GM12873 (cell line): ENCODE measurements at regions not wholly inside any gene's neighbourhood (a gene's known extent, or its start where the extent isn't known, plus 50 kb on each side); places are given as distances from the start of the nearest gene placed in this dataset.

ENCODE experiments used
- TF ChIP-seq, protein P1 (sequence below): IDR thresholded peaks from 2 replicates; pipeline ENCODE4 v1.5.1; 2012; ENCODE audit warnings: low read depth, mild to moderate bottlenecking, moderate library complexity, low read length, control low read depth; ENCODE audit not compliant: insufficient read depth; ENCODE audit errors: missing control alignments

- TF ChIP-seq, protein P1, sequence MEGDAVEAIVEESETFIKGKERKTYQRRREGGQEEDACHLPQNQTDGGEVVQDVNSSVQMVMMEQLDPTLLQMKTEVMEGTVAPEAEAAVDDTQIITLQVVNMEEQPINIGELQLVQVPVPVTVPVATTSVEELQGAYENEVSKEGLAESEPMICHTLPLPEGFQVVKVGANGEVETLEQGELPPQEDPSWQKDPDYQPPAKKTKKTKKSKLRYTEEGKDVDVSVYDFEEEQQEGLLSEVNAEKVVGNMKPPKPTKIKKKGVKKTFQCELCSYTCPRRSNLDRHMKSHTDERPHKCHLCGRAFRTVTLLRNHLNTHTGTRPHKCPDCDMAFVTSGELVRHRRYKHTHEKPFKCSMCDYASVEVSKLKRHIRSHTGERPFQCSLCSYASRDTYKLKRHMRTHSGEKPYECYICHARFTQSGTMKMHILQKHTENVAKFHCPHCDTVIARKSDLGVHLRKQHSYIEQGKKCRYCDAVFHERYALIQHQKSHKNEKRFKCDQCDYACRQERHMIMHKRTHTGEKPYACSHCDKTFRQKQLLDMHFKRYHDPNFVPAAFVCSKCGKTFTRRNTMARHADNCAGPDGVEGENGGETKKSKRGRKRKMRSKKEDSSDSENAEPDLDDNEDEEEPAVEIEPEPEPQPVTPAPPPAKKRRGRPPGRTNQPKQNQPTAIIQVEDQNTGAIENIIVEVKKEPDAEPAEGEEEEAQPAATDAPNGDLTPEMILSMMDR, result no peak
These were observed 58.6 kb downstream of the PABIR2 start for GRCh38 chrX:134738445-134738844.

GRCh38 chrX:134737721-134738369, 59.2 kb downstream of the PABIR2 start:
- TF ChIP-seq, protein P1, result no peak

DNA sequence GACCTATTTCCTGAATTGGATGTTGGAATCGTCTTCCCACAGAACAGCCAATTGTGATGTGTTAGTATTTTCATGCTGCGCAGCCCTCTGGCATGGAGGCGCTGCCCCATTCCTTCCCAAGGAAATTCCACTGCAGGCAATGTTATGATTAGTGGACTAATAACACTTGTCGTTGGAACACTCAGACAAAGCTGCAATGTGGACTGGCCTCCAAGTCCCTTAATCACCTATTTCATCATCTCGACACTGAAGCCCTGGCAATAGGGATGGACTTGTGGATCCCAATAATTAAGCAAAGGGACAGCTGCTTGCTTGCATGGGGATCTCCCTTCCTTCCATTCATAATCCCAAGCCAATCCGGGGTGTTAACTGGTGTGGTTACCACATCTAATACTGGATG, 59.9 kb downstream of the PABIR2 start:
- TF ChIP-seq, protein P1, result no peak

DNA sequence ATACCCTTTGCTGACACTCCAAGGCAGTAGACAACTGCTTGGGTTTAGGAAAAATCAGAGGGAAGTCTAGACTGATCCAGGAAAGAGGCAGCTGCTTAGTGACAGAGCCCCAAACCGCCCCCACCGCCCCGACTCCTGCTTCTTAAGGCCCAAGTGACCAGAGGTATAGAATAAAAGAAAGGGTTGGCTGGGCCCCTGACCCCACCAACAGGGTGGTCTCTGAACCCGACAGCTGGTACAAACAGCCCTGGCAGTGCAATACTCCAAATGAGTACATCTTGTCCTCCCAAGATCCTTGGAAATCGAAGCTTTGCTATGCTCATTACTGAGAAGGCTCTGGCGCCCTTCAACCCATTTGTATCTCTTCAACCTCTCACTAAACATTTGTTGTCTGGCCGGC, 60.6 kb downstream of the PABIR2 start:
- TF ChIP-seq, protein P1, result no peak

DNA sequence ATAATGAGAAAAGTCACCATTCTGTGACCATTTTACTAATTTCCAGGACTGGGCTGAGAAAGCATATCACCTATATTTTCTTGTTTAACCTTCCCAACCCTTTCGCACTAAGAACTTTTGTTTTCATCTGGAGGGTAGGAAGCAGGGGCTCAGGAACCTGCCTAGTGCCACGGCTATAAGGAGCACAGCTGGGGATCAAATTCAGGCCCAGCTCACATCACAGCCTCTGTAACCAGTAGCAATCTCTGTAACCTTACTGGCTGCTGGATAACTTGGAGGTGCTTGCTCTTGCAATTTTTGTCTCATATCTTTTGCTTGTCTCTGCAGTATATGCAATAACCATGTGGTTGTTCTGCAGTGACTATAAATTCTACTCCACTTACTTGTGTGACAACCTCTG, 62.0 kb downstream of the PABIR2 start:
- TF ChIP-seq, protein P1, result no peak

DNA sequence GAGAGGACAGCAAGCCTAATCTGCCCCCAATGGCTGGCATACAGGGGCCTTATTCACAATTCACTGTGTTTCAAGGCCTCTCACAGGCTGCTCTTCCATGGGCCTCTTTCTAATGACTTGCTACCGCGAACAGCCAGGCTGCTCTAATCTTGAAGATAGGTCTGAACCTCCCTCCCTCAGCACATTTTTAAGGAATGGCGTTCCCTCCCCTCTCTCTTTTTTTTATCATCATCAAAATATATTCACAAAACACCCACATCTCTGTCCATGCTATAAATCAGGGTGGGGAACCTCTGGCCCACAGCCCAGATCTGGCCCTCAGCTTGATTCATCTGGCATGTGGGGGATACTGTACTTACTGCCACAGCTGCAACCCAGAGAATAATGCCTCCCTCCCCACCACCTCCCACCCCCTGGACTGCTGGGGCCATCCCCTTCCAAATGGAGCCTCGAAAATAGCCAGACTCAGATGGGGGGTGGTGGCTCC, 62.5 kb downstream of the PABIR2 start:
- TF ChIP-seq, protein P1, result no peak

DNA sequence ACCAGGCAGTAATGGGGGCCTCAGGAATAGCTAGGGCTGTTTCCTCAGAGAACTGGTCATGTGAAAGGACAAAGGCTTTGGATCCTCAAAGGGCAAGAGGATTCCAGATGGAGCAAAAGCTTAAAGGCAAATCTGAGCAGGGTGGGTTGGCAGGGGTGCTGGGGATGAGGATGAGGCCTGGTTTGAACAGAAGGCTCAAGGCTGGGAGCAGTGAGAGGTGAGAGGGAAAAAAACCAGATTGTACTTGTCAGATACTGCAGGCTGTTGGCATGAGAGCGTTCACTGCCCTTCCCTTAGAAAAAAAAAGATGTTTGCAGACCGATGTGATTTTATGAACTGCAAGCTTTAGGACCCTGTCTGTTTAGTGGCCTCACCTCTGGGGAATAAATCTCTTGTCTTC, 63.4 kb downstream of the PABIR2 start:
- TF ChIP-seq, protein P1, result no peak
